H1 (cell line): ENCODE measurements at regions not wholly inside any gene's neighbourhood (a gene's known extent, or its start where the extent isn't known, plus 50 kb on each side); places are given as distances from the start of the nearest gene placed in this dataset.

Experiments used
- CTCF ChIA-PET: fragments of 300-600 bp; sonication (Branson Sonifier 250); formaldehyde crosslinking; loops from one replicate; lab custom pipeline; 2021; ENCODE audit not compliant: partially characterized antibody; lab: Charles Lee
- POLR2A ChIA-PET: fragments of 300-600 bp; sonication (Branson Sonifier 250); formaldehyde crosslinking; loops from one replicate; lab custom pipeline; 2021; ENCODE audit warnings: inconsistent platforms; ENCODE audit not compliant: partially characterized antibody; lab: Charles Lee
- DNase-seq, 2 experiments: peaks; one replicate each; pipeline versions ENCODE4 v3.0.0 to v3.0.0-alpha.2; 2010 to 2022; ENCODE audit warnings: low spot score in 2 of 2, low read depth in 1 of 2, mixed read lengths in 1 of 2
- FAIRE-seq: peaks from 2 replicates; lab custom pipeline; 2011; peaks lifted over from hg19 to GRCh38; lab: Jason Lieb, UNC
- H2AFZ ChIP-seq: 2 replicates; pipeline ENCODE4 v1.8.1; 2012; ENCODE audit warnings: low read length, inconsistent platforms
- H2AK5ac ChIP-seq: 2 replicates; pipeline ENCODE4 v1.6.1; 2013; ENCODE audit warnings: low read depth, low read length
- H2BK120ac ChIP-seq: replicated peaks from 2 replicates; pipeline ENCODE3; 2013; ENCODE audit warnings: low read depth, low read length, inconsistent platforms
- H2BK12ac ChIP-seq: 2 replicates; pipeline ENCODE4 v1.6.1; 2013; ENCODE audit warnings: low read depth, low read length
- H2BK15ac ChIP-seq: 2 replicates; pipeline ENCODE4 v1.6.1; 2013; ENCODE audit warnings: low read length
- H2BK20ac ChIP-seq: 2 replicates; pipeline ENCODE4 v1.6.1; 2013; ENCODE audit warnings: low read length
- H2BK5ac ChIP-seq: 2 replicates; pipeline ENCODE4 v1.6.1; 2013; ENCODE audit warnings: low read depth, low read length
- H3K14ac ChIP-seq: 2 replicates; pipeline ENCODE4 v1.6.1; 2013; ENCODE audit warnings: inconsistent platforms; ENCODE audit not compliant: insufficient read length
- H3K18ac ChIP-seq: 2 replicates; pipeline ENCODE4 v1.6.1; 2013; ENCODE audit warnings: low read length; ENCODE audit errors: extremely low read depth
- H3K23ac ChIP-seq: 2 replicates; pipeline ENCODE4 v1.6.1; 2013; ENCODE audit warnings: inconsistent platforms; ENCODE audit not compliant: insufficient read length
- H3K23me2 ChIP-seq: 2 replicates; pipeline ENCODE4 v1.6.1; 2013; ENCODE audit warnings: low read depth, low read length
- H3K27ac ChIP-seq: 2 replicates; pipeline ENCODE4 v1.6.1; 2011; ENCODE audit warnings: low read depth, low read length, inconsistent platforms
- H3K27me3 ChIP-seq, 4 experiments: replicated peaks in 1 of 4; 1 replicate in 1 of 4; 2 replicates in 3 of 4; pipeline versions ENCODE4 v1.6.1 to v1.8.1; 2011 to 2013; ENCODE audit warnings: low read length in 3 of 4, mild to moderate bottlenecking in 3 of 4, inconsistent platforms in 2 of 4, mixed read lengths in 2 of 4, moderate library complexity in 1 of 4; ENCODE audit not compliant: control insufficient read depth in 3 of 4, insufficient read depth in 3 of 4; ENCODE audit errors: extremely low read depth in 1 of 4
- H3K36me3 ChIP-seq, 4 experiments: 2 replicates each; pipeline versions ENCODE4 v1.6.1 to v1.8.1; 2011 to 2013; ENCODE audit warnings: mild to moderate bottlenecking in 4 of 4, low read length in 3 of 4, moderate library complexity in 2 of 4, control low read depth in 1 of 4, inconsistent platforms in 1 of 4; ENCODE audit not compliant: insufficient read depth in 4 of 4, control insufficient read depth in 2 of 4
- H3K4ac ChIP-seq: replicated peaks from 2 replicates; pipeline ENCODE3; 2013; ENCODE audit warnings: low read length, low read depth, mixed read lengths, inconsistent platforms; ENCODE audit not compliant: insufficient read length
- H3K4me1 ChIP-seq, 4 experiments: replicated peaks in 1 of 4; 1 replicate in 1 of 4; 2 replicates in 3 of 4; pipeline versions ENCODE4 v1.6.1 to v1.8.1; 2011 to 2013; ENCODE audit warnings: low read length in 3 of 4, inconsistent platforms in 2 of 4, mixed read lengths in 1 of 4; ENCODE audit not compliant: insufficient read depth in 4 of 4, control insufficient read depth in 3 of 4
- H3K4me2 ChIP-seq, 2 experiments: 2 replicates each; pipeline versions ENCODE4 v1.6.1 to v1.8.1; 2011 to 2013; ENCODE audit warnings: low read depth in 2 of 2, low read length in 2 of 2, control low read depth in 1 of 2, inconsistent platforms in 1 of 2, mild to moderate bottlenecking in 1 of 2; ENCODE audit not compliant: insufficient read depth in 1 of 2
- H3K4me3 ChIP-seq, 4 experiments: fragments of 200-600, 300-600 bp in 1 of 4; sonication (generic), shearing (Covaris generic), sonication (Bioruptor Twin) in 1 of 4; 2 replicates each; pipeline versions ENCODE4 v1.5.1 to v1.8.1; 2011 to 2016; ENCODE audit warnings: low read length in 4 of 4, low read depth in 3 of 4, control low read depth in 2 of 4, inconsistent platforms in 2 of 4, mild to moderate bottlenecking in 2 of 4, mixed read lengths in 1 of 4, moderate library complexity in 1 of 4; ENCODE audit not compliant: insufficient read depth in 2 of 4; ENCODE audit errors: extremely low read depth in 1 of 4
- H3K56ac ChIP-seq: replicated peaks from 2 replicates; pipeline ENCODE3; 2013; ENCODE audit warnings: low read depth, mild to moderate bottlenecking, mixed read lengths, low read length, inconsistent platforms; ENCODE audit not compliant: insufficient read length
- H3K79me1 ChIP-seq: 2 replicates; pipeline ENCODE4 v1.6.1; 2013; ENCODE audit warnings: low read depth, low read length, control low read depth
- H3K79me2 ChIP-seq, 2 experiments: 2 replicates each; pipeline versions ENCODE4 v1.6.1 to v1.8.1; 2012 to 2013; ENCODE audit warnings: low read length in 2 of 2, mild to moderate bottlenecking in 2 of 2, inconsistent platforms in 1 of 2; ENCODE audit not compliant: insufficient read depth in 2 of 2, control insufficient read depth in 1 of 2
- H3K9ac ChIP-seq, 4 experiments: replicated peaks in 1 of 4; 1 replicate in 1 of 4; 2 replicates in 3 of 4; pipeline versions ENCODE4 v1.6.1 to v1.8.1; 2011 to 2013; ENCODE audit warnings: low read depth in 3 of 4, low read length in 3 of 4, control low read depth in 2 of 4, mild to moderate bottlenecking in 2 of 4, moderate library complexity in 2 of 4, inconsistent platforms in 1 of 4; ENCODE audit errors: extremely low read depth in 1 of 4
- H3K9me3 ChIP-seq, 2 experiments: 2 replicates each; pipeline versions ENCODE4 v1.6.1 to v1.8.1; 2012 to 2013; ENCODE audit warnings: mild to moderate bottlenecking in 2 of 2, moderate library complexity in 2 of 2, control low read depth in 1 of 2, inconsistent platforms in 1 of 2, low read depth in 1 of 2, low read length in 1 of 2, mixed read lengths in 1 of 2; ENCODE audit not compliant: insufficient read depth in 2 of 2
- H4K20me1 ChIP-seq, 2 experiments: replicated peaks in 1 of 2; 2 replicates each; pipeline versions ENCODE3 to v1.8.1; 2011 to 2013; ENCODE audit warnings: inconsistent platforms in 2 of 2, low read length in 2 of 2, mild to moderate bottlenecking in 1 of 2; ENCODE audit not compliant: insufficient read depth in 2 of 2, control insufficient read depth in 1 of 2
- H4K5ac ChIP-seq: 2 replicates; pipeline ENCODE4 v1.6.1; 2013; ENCODE audit warnings: low read length, low read depth, mixed read lengths, inconsistent platforms; ENCODE audit not compliant: insufficient read length
- H4K8ac ChIP-seq: 2 replicates; pipeline ENCODE4 v1.8.0; 2013; ENCODE audit warnings: mild to moderate bottlenecking, moderate library complexity, low read length, inconsistent platforms; ENCODE audit not compliant: insufficient read depth; ENCODE audit errors: extremely low read depth
- H4K91ac ChIP-seq: replicated peaks from 2 replicates; pipeline ENCODE3; 2013; ENCODE audit warnings: low read length, mixed read lengths, inconsistent platforms; ENCODE audit not compliant: insufficient read length
- ASH2L ChIP-seq: fragments of 200-600, 300-600 bp; sonication (generic); IDR thresholded peaks from one replicate; pipeline ENCODE4 v1.7.1; 2017; ENCODE audit warnings: low read length
- RNF2 ChIP-seq: fragments of 200-900, 300-1000 bp; sonication (generic); IDR thresholded peaks from 2 replicates; pipeline ENCODE4 v1.7.1; 2016; ENCODE audit warnings: borderline replicate concordance, low read depth, mild to moderate bottlenecking, antibody characterized with exemption, low read length; ENCODE audit not compliant: poor library complexity, severe bottlenecking; ENCODE audit errors: missing control alignments
- SIN3A ChIP-seq, 2 experiments: IDR thresholded peaks in 1 of 2; conservative IDR thresholded peaks in 1 of 2; 2 replicates each; pipeline ENCODE4 v1.6.1; 2011 to 2012; ENCODE audit warnings: low read length in 2 of 2, improper control_type of control experiment in 1 of 2, low read depth in 1 of 2, mild to moderate bottlenecking in 1 of 2
- SIRT6 ChIP-seq: IDR thresholded peaks from one replicate; pipeline ENCODE4 v1.7.1; 2012; ENCODE audit warnings: low read length, inconsistent platforms
- SUZ12 ChIP-seq: fragments of 200-600 bp; sonication (generic); IDR thresholded peaks from 2 replicates; pipeline ENCODE4 v1.6.1; 2012; ENCODE audit warnings: mild to moderate bottlenecking, inconsistent platforms, low read length, moderate library complexity, mixed read lengths
- WGBS, 2 experiments: shearing (Covaris generic) in 1 of 2; methylation state at CpG; one replicate each; pipeline versions ENCODE4 v1.1.6 to v1.1.7; 2013 to 2015; ENCODE audit warnings: low lambda C conversion rate in 2 of 2, mixed read lengths in 2 of 2, inconsistent platforms in 1 of 2, low coverage in 1 of 2, missing lambda C conversion rate in 1 of 2; ENCODE audit not compliant: insufficient replicate concordance in 2 of 2, insufficient coverage in 1 of 2, insufficient read length in 1 of 2; ENCODE audit errors: extremely low coverage in 1 of 2, missing lambda C conversion rate in 1 of 2; 5-methylcytosine and 5-hydroxymethylcytosine counted together
- TF ChIP-seq, protein P1 (sequence below): IDR thresholded peaks from 2 replicates; pipeline ENCODE4 v1.6.1; 2011; ENCODE audit warnings: low read length, improper control_type of control experiment

DNA sequence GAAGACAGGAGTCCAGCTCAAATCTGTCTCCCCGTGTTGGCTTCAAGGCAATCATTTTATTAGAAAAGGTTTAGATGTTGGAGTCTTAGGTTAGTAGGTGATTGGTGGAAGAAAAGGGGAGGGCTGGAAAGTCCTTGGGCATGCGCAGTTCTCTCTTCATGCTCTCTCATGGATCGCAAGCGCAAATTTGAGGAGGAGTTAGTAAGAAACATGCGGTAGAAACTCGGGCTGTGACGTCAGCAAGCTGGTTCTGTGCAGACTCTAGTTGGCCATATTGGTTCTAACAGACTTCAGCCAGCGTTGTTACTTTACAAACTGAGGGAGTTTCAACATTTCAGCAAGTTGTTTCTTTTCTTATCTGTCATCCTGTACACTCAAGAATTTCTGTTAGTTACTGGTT is 392.2 kb downstream of the CDK5RAP2 start:
- Histone ChIP-seq H2BK15ac (no peak overlapping the region), H2BK20ac (no peak overlapping the region), H3K23me2 (no peaks in the 10 kb centered on the region), H2AK5ac (no peak overlapping the region), H4K8ac (no peak overlapping the region), H3K36me3 (no peaks in the 10 kb centered on the region), H3K27me3 (no peaks in the 10 kb centered on the region), H3K27ac (no peak overlapping the region), H3K79me1 (no peaks in the 10 kb centered on the region), H2BK12ac (no peak overlapping the region), H4K5ac (no peak overlapping the region), H3K9me3 (no peaks in the 10 kb centered on the region), H3K4ac (no peak overlapping the region), H3K23ac (no peak overlapping the region), H3K4me1 (peaks cover 0 to 4% (median 0%) of the 10 kb centered on the region in 4 experiments; a peak in 1 of 7 replicates), H4K20me1 (no peaks in the 10 kb centered on the region), H3K4me2 (no peak overlapping the region), H3K9ac (no peak overlapping the region), H4K91ac (no peak overlapping the region), H3K79me2 (no peaks in the 10 kb centered on the region), H3K14ac (no peak overlapping the region), H2AFZ (no peak overlapping the region), H3K18ac (no peak overlapping the region), H3K4me3 (no peak overlapping the region), H2BK120ac (no peak overlapping the region), H2BK5ac (no peak overlapping the region), H3K56ac (no peak overlapping the region)
- POLR2A ChIA-PET, result no interaction called here
- no peak for TF ChIP-seq SIN3A (conservative IDR thresholded peaks at IDR 0.05 in 1 of 2, IDR thresholded peaks at IDR 0.05 in 1 of 2; ENCODE audit: low read depth in 1 of 2, low read length in 2 of 2)
- TF ChIP-seq SIRT6, result no peak
- TF ChIP-seq SUZ12, result no peak
- no peak for TF ChIP-seq ASH2L
- TF ChIP-seq, protein P1, sequence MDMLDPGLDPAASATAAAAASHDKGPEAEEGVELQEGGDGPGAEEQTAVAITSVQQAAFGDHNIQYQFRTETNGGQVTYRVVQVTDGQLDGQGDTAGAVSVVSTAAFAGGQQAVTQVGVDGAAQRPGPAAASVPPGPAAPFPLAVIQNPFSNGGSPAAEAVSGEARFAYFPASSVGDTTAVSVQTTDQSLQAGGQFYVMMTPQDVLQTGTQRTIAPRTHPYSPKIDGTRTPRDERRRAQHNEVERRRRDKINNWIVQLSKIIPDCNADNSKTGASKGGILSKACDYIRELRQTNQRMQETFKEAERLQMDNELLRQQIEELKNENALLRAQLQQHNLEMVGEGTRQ, result no peak
- TF ChIP-seq RNF2, result no peak
- CTCF ChIA-PET, result interaction anchor here (1.1 kb wide), 1 partner anchor 12 kb away, joined by 3 read pairs; no protein-coding TSS in a partner anchor
- no peak for FAIRE-seq
- DNase-seq, result no peak
- 96% methylated on average over 8 of the region's 8 CpGs; no CpG with 5 or more reads in 1 of the 2 experiments for WGBS, 2 experiments
